ENCODE measurements at regions not wholly inside any gene's neighbourhood (a gene's known extent, or its start where the extent isn't known, plus 50 kb on each side); places are given as distances from the start of the nearest gene placed in this dataset.

DNA sequence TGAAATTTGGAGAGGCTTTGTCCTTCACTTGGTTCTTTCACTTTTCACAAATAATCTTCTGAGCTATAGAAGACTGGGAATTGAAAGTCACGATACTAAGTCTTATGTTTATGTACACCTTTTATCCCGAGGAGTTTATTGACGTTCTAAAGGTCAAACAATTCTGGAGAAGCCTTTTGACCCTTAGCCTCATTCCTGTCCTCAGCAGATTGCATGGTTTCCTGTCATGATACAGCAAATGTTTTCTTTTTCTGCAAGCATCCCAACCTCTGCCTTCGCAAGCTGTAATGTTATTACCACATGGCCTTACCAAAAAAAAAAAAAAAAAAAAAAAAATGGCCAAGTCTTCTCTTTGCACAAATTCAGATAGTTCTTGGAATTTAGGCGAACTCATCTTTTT, 411.7 kb upstream of the FLRT2 start:
- no peaks in the 10 kb centered on the region for H4K20me1 ChIP-seq (ENCODE audit: insufficient read depth)
- H3K9me2 ChIP-seq (ENCODE audit: insufficient read depth, low read length): no peaks in the 10 kb centered on the region
- no peaks in the 10 kb centered on the region for H3K9me3 ChIP-seq (ENCODE audit: low read length)
- H3K9ac ChIP-seq (ENCODE audit: low read length): no peak overlapping the region
- H3K36me3 ChIP-seq (ENCODE audit: insufficient read depth, low read length): no peaks in the 10 kb centered on the region
- no peak overlapping the region for H2AFZ ChIP-seq (ENCODE audit: low read depth, low read length)
- H3K27me3 ChIP-seq (ENCODE audit: insufficient read depth, low read depth, low read length): no peaks in the 10 kb centered on the region
- no peak overlapping the region for H3K4me2 ChIP-seq (ENCODE audit: low read length)
- no peak overlapping the region for H3K27ac ChIP-seq (ENCODE audit: low read length)
- H3F3A ChIP-seq (ENCODE audit: insufficient read depth, low read length, poor library complexity, severe bottlenecking): no peaks in the 10 kb centered on the region
- no peak for TF ChIP-seq MXI1 (conservative IDR thresholded peaks at IDR 0.05; ENCODE audit: poor library complexity, severe bottlenecking)
- TF ChIP-seq, protein P1, sequence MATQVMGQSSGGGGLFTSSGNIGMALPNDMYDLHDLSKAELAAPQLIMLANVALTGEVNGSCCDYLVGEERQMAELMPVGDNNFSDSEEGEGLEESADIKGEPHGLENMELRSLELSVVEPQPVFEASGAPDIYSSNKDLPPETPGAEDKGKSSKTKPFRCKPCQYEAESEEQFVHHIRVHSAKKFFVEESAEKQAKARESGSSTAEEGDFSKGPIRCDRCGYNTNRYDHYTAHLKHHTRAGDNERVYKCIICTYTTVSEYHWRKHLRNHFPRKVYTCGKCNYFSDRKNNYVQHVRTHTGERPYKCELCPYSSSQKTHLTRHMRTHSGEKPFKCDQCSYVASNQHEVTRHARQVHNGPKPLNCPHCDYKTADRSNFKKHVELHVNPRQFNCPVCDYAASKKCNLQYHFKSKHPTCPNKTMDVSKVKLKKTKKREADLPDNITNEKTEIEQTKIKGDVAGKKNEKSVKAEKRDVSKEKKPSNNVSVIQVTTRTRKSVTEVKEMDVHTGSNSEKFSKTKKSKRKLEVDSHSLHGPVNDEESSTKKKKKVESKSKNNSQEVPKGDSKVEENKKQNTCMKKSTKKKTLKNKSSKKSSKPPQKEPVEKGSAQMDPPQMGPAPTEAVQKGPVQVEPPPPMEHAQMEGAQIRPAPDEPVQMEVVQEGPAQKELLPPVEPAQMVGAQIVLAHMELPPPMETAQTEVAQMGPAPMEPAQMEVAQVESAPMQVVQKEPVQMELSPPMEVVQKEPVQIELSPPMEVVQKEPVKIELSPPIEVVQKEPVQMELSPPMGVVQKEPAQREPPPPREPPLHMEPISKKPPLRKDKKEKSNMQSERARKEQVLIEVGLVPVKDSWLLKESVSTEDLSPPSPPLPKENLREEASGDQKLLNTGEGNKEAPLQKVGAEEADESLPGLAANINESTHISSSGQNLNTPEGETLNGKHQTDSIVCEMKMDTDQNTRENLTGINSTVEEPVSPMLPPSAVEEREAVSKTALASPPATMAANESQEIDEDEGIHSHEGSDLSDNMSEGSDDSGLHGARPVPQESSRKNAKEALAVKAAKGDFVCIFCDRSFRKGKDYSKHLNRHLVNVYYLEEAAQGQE (IDR thresholded peaks at IDR 0.05; ENCODE audit: borderline replicate concordance): no peak
- TF ChIP-seq TAF1 (IDR thresholded peaks at IDR 0.05; ENCODE audit: low read depth): no peak
- no peak for TF ChIP-seq EZH2 (IDR thresholded peaks at IDR 0.05; ENCODE audit: borderline replicate concordance, insufficient read depth, low read length, poor library complexity, severe bottlenecking)
- TF ChIP-seq, protein P2, sequence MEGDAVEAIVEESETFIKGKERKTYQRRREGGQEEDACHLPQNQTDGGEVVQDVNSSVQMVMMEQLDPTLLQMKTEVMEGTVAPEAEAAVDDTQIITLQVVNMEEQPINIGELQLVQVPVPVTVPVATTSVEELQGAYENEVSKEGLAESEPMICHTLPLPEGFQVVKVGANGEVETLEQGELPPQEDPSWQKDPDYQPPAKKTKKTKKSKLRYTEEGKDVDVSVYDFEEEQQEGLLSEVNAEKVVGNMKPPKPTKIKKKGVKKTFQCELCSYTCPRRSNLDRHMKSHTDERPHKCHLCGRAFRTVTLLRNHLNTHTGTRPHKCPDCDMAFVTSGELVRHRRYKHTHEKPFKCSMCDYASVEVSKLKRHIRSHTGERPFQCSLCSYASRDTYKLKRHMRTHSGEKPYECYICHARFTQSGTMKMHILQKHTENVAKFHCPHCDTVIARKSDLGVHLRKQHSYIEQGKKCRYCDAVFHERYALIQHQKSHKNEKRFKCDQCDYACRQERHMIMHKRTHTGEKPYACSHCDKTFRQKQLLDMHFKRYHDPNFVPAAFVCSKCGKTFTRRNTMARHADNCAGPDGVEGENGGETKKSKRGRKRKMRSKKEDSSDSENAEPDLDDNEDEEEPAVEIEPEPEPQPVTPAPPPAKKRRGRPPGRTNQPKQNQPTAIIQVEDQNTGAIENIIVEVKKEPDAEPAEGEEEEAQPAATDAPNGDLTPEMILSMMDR (IDR thresholded peaks at IDR 0.05; ENCODE audit: poor library complexity, severe bottlenecking): no peak
- TF ChIP-seq EP300 (conservative IDR thresholded peaks at IDR 0.05; ENCODE audit: poor library complexity, severe bottlenecking): no peak
- no peak for TF ChIP-seq RAD21 (conservative IDR thresholded peaks at IDR 0.05)
- no peak for TF ChIP-seq POLR2AphosphoS5 (IDR thresholded peaks at IDR 0.05)
- no peak for TF ChIP-seq SMC3 (conservative IDR thresholded peaks at IDR 0.05; ENCODE audit: poor library complexity)
- H3K79me2 ChIP-seq (replicated peaks; ENCODE audit: insufficient read depth, low read length): no peaks in the 10 kb centered on the region
- H3K4me3 ChIP-seq (ENCODE audit: low read length): no peak overlapping the region

DNA sequence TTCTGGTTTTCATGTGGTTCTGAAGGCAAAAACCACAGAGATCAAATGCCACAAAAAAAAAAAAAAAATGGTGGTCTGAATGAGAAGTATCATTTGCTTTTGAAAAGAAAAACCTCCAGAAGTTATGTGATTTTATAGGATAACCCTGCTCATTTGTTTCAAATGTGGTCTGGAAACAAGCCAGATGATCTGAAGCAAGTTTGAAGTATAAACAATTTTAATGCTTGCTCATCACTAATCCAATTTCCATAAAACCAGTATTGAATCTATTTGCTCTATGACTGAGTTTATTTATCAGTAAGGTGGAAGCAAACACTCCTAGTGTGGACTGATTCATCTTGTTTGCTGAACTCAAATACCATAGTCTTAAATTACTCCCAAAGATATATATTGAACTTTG, 407.3 kb upstream of the FLRT2 start:
- no peaks in the 10 kb centered on the region for H3K9me2 ChIP-seq (ENCODE audit: insufficient read depth, low read length)
- H3K9ac ChIP-seq (ENCODE audit: low read length): no peak overlapping the region
- no peaks in the 10 kb centered on the region for H3K79me2 ChIP-seq (replicated peaks; ENCODE audit: insufficient read depth, low read length)
- H3F3A ChIP-seq (ENCODE audit: insufficient read depth, low read length, poor library complexity, severe bottlenecking): no peaks in the 10 kb centered on the region
- H2AFZ ChIP-seq (ENCODE audit: low read depth, low read length): no peak overlapping the region
- H3K27me3 ChIP-seq (ENCODE audit: insufficient read depth, low read depth, low read length): no peaks in the 10 kb centered on the region
- no peak overlapping the region for H3K27ac ChIP-seq (ENCODE audit: low read length)
- TF ChIP-seq TAF1 (IDR thresholded peaks at IDR 0.05; ENCODE audit: low read depth) (no peak), POLR2AphosphoS5 (IDR thresholded peaks at IDR 0.05) (no peak)
- H3K9me3 ChIP-seq (ENCODE audit: low read length): no peaks in the 10 kb centered on the region
- no peak overlapping the region for H3K4me3 ChIP-seq (ENCODE audit: low read length)
- no peak overlapping the region for H3K4me2 ChIP-seq (ENCODE audit: low read length)
- H4K20me1 ChIP-seq (ENCODE audit: insufficient read depth): no peaks in the 10 kb centered on the region
- no peaks in the 10 kb centered on the region for H3K36me3 ChIP-seq (ENCODE audit: insufficient read depth, low read length)

DNA sequence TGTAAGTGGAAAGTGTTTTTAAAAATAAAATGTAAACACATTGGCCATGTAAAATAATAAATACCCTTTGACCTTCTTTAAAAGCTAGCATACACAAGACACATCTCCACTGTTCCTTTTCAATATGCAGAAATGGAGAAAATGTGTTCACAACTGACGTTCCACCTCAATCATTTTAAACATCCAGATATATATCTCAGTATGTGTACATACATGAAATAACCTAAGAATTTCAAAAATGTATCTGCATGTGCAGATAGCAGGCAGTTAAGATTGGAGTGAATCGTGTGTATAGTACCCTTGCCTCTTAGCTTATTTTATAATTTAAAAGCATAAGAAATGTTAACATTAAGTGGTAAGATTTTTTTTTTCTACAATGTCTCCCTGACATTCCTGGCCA, 406.2 kb upstream of the FLRT2 start:
- Histone ChIP-seq H3K9me3 (ENCODE audit: low read length) (no peaks in the 10 kb centered on the region), H3K27me3 (ENCODE audit: insufficient read depth, low read depth, low read length) (no peaks in the 10 kb centered on the region), H3F3A (ENCODE audit: insufficient read depth, low read length, poor library complexity, severe bottlenecking) (no peaks in the 10 kb centered on the region), H3K9me2 (ENCODE audit: insufficient read depth, low read length) (no peaks in the 10 kb centered on the region), H3K79me2 (replicated peaks; ENCODE audit: insufficient read depth, low read length) (no peaks in the 10 kb centered on the region), H4K20me1 (ENCODE audit: insufficient read depth) (no peaks in the 10 kb centered on the region), H3K4me2 (ENCODE audit: low read length) (no peak overlapping the region), H3K9ac (ENCODE audit: low read length) (no peak overlapping the region), H3K27ac (ENCODE audit: low read length) (no peak overlapping the region), H3K4me3 (ENCODE audit: low read length) (no peak overlapping the region), H2AFZ (ENCODE audit: low read depth, low read length) (no peak overlapping the region), H3K36me3 (ENCODE audit: insufficient read depth, low read length) (no peaks in the 10 kb centered on the region)
- TF ChIP-seq, protein P1 (IDR thresholded peaks at IDR 0.05; ENCODE audit: borderline replicate concordance): no peak
- TF ChIP-seq SMC3 (conservative IDR thresholded peaks at IDR 0.05; ENCODE audit: poor library complexity) (no peak), MXI1 (conservative IDR thresholded peaks at IDR 0.05; ENCODE audit: poor library complexity, severe bottlenecking) (no peak), POLR2AphosphoS5 (IDR thresholded peaks at IDR 0.05) (no peak), TAF1 (IDR thresholded peaks at IDR 0.05; ENCODE audit: low read depth) (no peak), RAD21 (conservative IDR thresholded peaks at IDR 0.05) (no peak), EP300 (conservative IDR thresholded peaks at IDR 0.05; ENCODE audit: poor library complexity, severe bottlenecking) (no peak), EZH2 (IDR thresholded peaks at IDR 0.05; ENCODE audit: borderline replicate concordance, insufficient read depth, low read length, poor library complexity, severe bottlenecking) (no peak)
- TF ChIP-seq, protein P2 (IDR thresholded peaks at IDR 0.05; ENCODE audit: poor library complexity, severe bottlenecking): no peak
